Type B pancreatic cell (in vitro differentiated cells): ENCODE measurements at regions not wholly inside any gene's neighbourhood (a gene's known extent, or its start where the extent isn't known, plus 50 kb on each side); places are given as distances from the start of the nearest gene placed in this dataset.

ENCODE experiments used
- DNase-seq: peaks from one replicate; pipeline ENCODE4 v3.0.0; 2021; ENCODE audit warnings: mixed read lengths; ENCODE audit not compliant: unreplicated experiment; ENCODE audit errors: extremely low spot score
- H3K27ac Mint-ChIP-seq: 2 replicates; pipeline ENCODE4 v1.8.0; 2021; ENCODE audit warnings: mild to moderate bottlenecking, mixed read lengths
- H3K27me3 Mint-ChIP-seq: 2 replicates; pipeline ENCODE4 v1.8.0; 2021; ENCODE audit warnings: mixed read lengths
- H3K36me3 Mint-ChIP-seq: 2 replicates; pipeline ENCODE4 v1.8.0; 2021; ENCODE audit warnings: mixed read lengths
- H3K4me1 Mint-ChIP-seq: one replicate; pipeline ENCODE4 v1.8.0; 2021; ENCODE audit warnings: mixed read lengths; ENCODE audit not compliant: unreplicated experiment
- H3K4me3 Mint-ChIP-seq: 2 replicates; pipeline ENCODE4 v1.8.0; 2021; ENCODE audit warnings: mild to moderate bottlenecking, mixed read lengths
- H3K9me3 Mint-ChIP-seq: 2 replicates; pipeline ENCODE4 v1.8.0; 2021; ENCODE audit warnings: mixed read lengths
- TF ChIP-seq, protein P1 (sequence below): fragments of 200-600 bp; sonication (generic); conservative IDR thresholded peaks from 2 replicates; pipeline ENCODE4 v1.5.0; 2021; ENCODE audit warnings: antibody characterized with exemption, mild to moderate bottlenecking

DNA sequence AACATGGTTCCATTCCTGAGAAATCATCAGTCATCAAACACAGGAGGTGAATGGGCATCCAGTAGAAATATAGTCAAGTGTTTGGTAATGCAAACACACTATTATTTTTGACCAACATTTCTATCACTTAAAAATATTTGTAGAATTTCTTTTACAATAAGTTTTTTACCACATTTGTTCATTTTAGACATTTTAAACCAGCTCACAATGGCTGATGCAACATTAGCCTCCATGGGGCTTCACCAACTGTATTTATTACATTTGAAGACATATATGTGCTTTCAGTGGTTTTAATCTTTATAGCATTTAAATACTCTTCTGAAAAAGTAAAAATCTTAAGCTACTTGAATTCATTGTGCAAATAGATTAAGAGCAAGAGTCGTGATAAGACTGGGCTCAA, 1201.4 kb upstream of the TMEM132C start:
- no peak overlapping the region for H3K4me3 Mint-ChIP-seq
- H3K9me3 Mint-ChIP-seq: no peaks in the 10 kb centered on the region
- peaks cover 7% of the 10 kb centered on the region for H3K4me1 Mint-ChIP-seq
- no peak overlapping the region for H3K27ac Mint-ChIP-seq
- H3K27me3 Mint-ChIP-seq: peaks cover 26% of the 10 kb centered on the region
- TF ChIP-seq, protein P1, sequence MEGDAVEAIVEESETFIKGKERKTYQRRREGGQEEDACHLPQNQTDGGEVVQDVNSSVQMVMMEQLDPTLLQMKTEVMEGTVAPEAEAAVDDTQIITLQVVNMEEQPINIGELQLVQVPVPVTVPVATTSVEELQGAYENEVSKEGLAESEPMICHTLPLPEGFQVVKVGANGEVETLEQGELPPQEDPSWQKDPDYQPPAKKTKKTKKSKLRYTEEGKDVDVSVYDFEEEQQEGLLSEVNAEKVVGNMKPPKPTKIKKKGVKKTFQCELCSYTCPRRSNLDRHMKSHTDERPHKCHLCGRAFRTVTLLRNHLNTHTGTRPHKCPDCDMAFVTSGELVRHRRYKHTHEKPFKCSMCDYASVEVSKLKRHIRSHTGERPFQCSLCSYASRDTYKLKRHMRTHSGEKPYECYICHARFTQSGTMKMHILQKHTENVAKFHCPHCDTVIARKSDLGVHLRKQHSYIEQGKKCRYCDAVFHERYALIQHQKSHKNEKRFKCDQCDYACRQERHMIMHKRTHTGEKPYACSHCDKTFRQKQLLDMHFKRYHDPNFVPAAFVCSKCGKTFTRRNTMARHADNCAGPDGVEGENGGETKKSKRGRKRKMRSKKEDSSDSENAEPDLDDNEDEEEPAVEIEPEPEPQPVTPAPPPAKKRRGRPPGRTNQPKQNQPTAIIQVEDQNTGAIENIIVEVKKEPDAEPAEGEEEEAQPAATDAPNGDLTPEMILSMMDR: no peak
- DNase-seq: no peak
- no peaks in the 10 kb centered on the region for H3K36me3 Mint-ChIP-seq

DNA sequence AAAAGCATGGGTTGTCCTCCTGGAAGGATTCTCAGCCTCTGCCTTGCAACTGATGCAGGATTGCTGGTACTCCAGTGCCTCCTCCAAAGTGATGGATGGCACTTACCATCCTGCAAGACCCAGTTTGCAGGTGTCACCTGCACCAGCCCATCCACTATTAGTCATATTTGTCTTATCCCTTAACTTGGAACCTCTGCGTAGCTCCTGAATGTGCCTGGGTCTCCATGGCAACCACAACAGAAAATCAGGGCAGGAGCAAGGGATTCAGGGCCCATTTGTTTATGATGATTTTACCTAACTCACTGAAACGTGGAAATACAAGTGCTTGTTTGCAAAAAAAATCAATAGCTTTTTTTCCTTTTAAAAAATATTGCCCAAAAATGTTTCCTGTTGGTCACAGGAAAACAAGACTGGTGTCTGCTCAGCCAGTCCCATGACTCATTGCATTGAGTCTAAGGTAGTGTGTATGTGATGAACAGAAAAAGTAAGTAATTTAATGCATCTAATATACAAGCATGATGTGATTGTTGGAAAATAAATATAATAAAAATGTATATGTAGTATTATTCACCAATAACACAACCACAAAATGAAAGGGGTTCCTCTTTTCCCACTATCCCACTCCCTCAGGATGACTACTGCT, 1196.3 kb upstream of the TMEM132C start:
- no peak for DNase-seq
- Mint-ChIP-seq H3K36me3 (no peaks in the 10 kb centered on the region), H3K4me3 (no peak overlapping the region), H3K9me3 (no peaks in the 10 kb centered on the region), H3K27ac (no peak overlapping the region), H3K27me3 (peaks cover 8% of the 10 kb centered on the region), H3K4me1 (no peaks in the 10 kb centered on the region)
- TF ChIP-seq, protein P1: no peak

DNA sequence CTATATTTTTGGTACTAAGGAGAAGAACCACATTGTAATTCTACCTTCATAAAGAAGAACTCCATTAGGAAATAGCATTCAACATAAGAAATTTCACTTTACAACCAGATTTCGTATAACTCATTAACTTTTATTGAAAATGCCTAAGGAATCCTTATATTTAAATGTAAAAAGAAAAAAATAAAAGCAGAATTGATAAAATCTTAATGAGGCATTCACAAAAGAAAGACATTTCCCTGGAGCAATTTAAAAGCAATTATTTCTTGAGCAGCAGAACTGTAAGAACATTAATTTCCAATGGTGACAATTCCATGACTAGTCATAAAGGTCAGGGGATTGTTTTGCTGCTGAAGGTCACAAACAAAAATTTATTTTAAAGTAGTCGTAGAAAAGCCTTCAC, 1192.8 kb upstream of the TMEM132C start:
- H3K4me3 Mint-ChIP-seq: no peak overlapping the region
- no peak for DNase-seq
- peaks cover 15% of the 10 kb centered on the region for H3K27me3 Mint-ChIP-seq
- TF ChIP-seq, protein P1: no peak
- H3K36me3 Mint-ChIP-seq: no peaks in the 10 kb centered on the region
- no peaks in the 10 kb centered on the region for H3K4me1 Mint-ChIP-seq
- no peaks in the 10 kb centered on the region for H3K9me3 Mint-ChIP-seq
- H3K27ac Mint-ChIP-seq: no peak overlapping the region

DNA sequence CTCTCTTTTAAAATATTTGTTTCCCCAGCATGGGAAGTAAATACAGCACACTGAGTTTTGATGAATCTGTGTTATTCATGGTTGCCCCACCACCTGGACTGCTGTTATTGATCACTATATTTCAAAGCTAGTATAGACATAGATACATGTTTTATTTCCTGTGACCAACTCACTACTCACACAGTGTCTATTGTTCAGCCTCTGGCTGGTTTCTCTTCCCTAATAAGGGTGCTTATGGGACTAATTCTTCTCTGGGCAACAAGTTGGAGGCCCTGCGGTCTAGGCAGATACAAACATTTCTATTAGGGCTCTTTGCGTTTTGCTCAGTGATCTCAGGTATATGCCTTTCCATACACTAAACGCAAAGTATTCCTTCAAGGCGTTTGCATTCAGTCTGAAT, 1191.0 kb upstream of the TMEM132C start:
- TF ChIP-seq, protein P1: no peak
- Mint-ChIP-seq H3K4me1 (no peaks in the 10 kb centered on the region), H3K4me3 (no peak overlapping the region)

DNA sequence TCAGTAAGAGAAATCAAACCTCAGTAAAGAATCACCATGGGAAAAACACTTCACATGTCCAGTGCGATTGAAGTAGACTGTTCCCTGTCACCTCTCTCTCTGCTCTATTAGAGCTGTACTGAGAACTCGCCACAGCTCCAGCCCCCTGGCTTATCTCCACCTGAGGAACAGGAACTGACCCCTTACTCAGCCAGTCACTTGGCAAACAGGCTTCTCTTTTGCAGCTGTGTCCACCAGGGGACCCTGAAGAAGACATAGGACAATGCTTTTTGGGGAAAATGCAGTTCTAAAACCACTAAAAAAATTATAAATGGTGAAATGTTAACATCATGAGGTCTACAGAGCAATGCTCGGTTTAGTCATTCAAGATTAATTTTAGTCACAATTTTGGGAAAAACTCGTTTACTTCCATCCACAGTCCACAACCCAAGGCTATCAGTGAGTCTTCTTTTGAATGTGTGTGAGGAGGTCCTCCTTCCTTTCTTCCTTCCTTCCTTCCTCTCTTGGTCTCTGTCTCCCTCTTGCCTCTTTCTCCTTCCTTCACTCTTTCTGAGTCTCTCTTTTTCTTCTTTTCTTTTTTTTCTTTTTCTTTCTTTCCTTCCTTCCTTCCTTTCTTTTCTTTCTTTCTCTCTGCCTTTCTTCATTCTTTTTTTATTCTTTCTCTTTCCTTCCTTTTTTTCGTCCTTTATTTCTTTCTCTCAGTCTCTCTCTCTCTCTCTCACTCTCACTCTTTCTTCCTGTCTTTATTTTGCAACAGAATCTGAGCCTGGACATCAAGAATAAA, 1189.5 kb upstream of the TMEM132C start:
- no peak overlapping the region for H3K27ac Mint-ChIP-seq
- TF ChIP-seq, protein P1: no peak
- no peaks in the 10 kb centered on the region for H3K36me3 Mint-ChIP-seq
- H3K4me1 Mint-ChIP-seq: no peaks in the 10 kb centered on the region
- peaks cover 15% of the 10 kb centered on the region for H3K27me3 Mint-ChIP-seq
- H3K4me3 Mint-ChIP-seq: no peak overlapping the region
- no peaks in the 10 kb centered on the region for H3K9me3 Mint-ChIP-seq
- no peak for DNase-seq

More for the DNA sequence above, 1191.0 kb upstream of the TMEM132C start:
- Mint-ChIP-seq H3K36me3 (no peaks in the 10 kb centered on the region), H3K27me3 (peaks cover 15% of the 10 kb centered on the region), H3K9me3 (no peaks in the 10 kb centered on the region), H3K27ac (no peak overlapping the region)
- DNase-seq: no peak
